T47D (cell line): ENCODE measurements at regions not wholly inside any gene's neighbourhood (a gene's known extent, or its start where the extent isn't known, plus 50 kb on each side); places are given as distances from the start of the nearest gene placed in this dataset.
"Not testable (repeated sequence)": the region's sequence is repeated elsewhere in the genome, so short reads cannot be mapped to it uniquely, and the experiment has no call there.

Source experiments
- DNase-seq, 2 experiments: peaks; one replicate each; pipeline versions ENCODE4 v3.0.0 to v3.0.0-alpha.2; 2011 to 2012; ENCODE audit warnings: low read depth in 1 of 2, low spot score in 1 of 2
- JUND ChIP-seq: IDR thresholded peaks from 2 replicates; pipeline ENCODE4 v1.6.1; 2012; ENCODE audit warnings: low read depth
- in situ Hi-C: cut with HindIII; loops from 2 replicates; pipeline ENCODE4 v1.10.0; 2016; ENCODE audit warnings: low sequenced_read_pairs, low pct_unique_long_range_greater_than_20kb

- TF ChIP-seq JUND, result no peak
- DNase-seq, result no peak
- in situ Hi-C loops, result no loop called here
These were observed 113.1 kb upstream of the FNDC3A start for GRCh38 chr13:48862572-48862971.

- in situ Hi-C loops, result no loop called here
- DNase-seq, result no peak
- TF ChIP-seq JUND, result no peak
These were observed 111.6 kb upstream of the FNDC3A start for GRCh38 chr13:48864100-48864499.

- TF ChIP-seq JUND, result no peak
- in situ Hi-C loops, result no loop called here
- no peak for DNase-seq
These were observed 109.5 kb upstream of the FNDC3A start for GRCh38 chr13:48866249-48866648.

- no peak for DNase-seq
- no peak for TF ChIP-seq JUND
- in situ Hi-C loops, result no loop called here
These were observed 102.6 kb upstream of the FNDC3A start for GRCh38 chr13:48873081-48873480.

GRCh38 chr13:48873587-48873986 lies 102.1 kb upstream of the FNDC3A start:
- peak in 1 of 2 experiments; percentile 2 for DNase-seq
- in situ Hi-C loops, result no loop called here
- TF ChIP-seq JUND, result no peak

GRCh38 chr13:48874165-48874564 lies 101.5 kb upstream of the FNDC3A start:
- in situ Hi-C loops, result no loop called here
- no peak for DNase-seq

DNA sequence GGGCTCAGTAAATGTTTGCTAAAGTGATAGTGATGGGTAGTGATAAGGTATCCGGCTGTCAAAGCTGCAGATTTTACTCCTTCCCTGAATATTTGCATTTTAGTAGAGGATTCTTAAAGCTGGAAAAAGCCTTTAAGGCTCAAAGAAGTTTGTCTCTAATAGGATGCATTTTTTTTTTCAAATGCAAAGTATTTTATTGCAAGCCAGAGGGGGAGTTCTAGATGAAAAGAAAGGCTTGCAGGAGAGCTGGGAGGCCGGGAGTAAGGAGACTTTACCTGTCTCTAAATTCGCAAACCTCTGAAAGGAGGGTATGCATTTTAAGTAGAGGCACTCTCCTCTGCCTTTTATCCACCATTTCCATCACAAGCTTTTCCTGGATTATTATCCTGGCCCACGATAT lies 100.7 kb upstream of the FNDC3A start:
- DNase-seq, result no peak
- TF ChIP-seq JUND, result no peak
- in situ Hi-C loops, result no loop called here

More at GRCh38 chr13:48874165-48874564, 101.5 kb upstream of the FNDC3A start:
- TF ChIP-seq JUND, result no peak

GRCh38 chr13:48876289-48876688 lies 99.4 kb upstream of the FNDC3A start:
- DNase-seq, result no peak
- in situ Hi-C loops, result no loop called here
- TF ChIP-seq JUND, result no peak

- in situ Hi-C loops, result no loop called here
- TF ChIP-seq JUND, result no peak
- no peak for DNase-seq
These were observed 96.3 kb upstream of the FNDC3A start for GRCh38 chr13:48879432-48879831.

DNA sequence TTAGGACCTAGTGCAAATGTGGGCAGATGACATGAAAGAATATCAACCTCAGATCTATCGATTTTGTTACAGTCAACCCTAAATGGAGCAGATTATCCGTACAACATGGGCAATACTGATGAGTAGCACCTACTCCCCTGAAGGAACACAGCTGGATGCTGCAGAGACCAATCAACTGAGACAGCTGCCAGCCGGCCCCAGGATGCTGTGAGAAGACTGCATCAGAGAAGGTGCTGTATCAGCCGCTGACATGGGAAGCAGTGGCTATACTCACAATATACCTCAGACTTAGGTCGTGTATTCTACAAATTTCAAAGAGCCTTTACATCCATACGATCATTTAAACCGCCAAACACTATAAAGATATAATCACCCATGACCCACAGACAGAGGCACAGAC lies 95.9 kb upstream of the FNDC3A start:
- TF ChIP-seq JUND, result no peak
- in situ Hi-C loops, result no loop called here
- DNase-seq, result no peak

DNA sequence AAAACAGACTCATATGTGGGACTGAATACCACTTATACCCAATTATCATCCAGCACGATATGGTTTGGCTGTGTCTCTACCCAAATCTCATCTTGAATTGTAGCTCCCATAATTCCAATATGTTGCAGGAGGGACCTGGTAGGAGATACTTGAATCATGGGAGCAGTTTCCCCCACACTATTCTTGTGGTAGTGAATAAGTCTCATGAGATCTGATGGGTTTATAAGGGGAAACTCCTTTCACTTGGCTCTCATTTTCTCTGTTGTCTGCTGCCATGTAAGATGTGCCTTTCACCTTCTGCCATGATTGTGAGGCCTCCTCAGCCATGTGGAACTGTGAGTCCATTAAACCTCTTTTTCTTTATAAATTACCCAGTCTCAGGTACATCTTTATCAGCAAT lies 91.9 kb upstream of the FNDC3A start:
- DNase-seq, in situ Hi-C loops: not testable (repeated sequence)

GRCh38 chr13:48885027-48885395 lies 90.7 kb upstream of the FNDC3A start:
- TF ChIP-seq JUND, result no peak
- no peak for DNase-seq
- in situ Hi-C loops, result no loop called here

- DNase-seq, result no peak
- TF ChIP-seq JUND, result no peak
These were observed 87.1 kb upstream of the FNDC3A start for GRCh38 chr13:48888613-48889012.

GRCh38 chr13:48890391-48890790 lies 85.3 kb upstream of the FNDC3A start:
- in situ Hi-C loops, result no loop called here
- DNase-seq, result no peak
- no peak for TF ChIP-seq JUND

More at GRCh38 chr13:48888613-48889012, 87.1 kb upstream of the FNDC3A start:
- in situ Hi-C loops, result no loop called here
